ENCODE measurements at regions not wholly inside any gene's neighbourhood (a gene's known extent, or its start where the extent isn't known, plus 50 kb on each side); places are given as distances from the start of the nearest gene placed in this dataset.

- TF ChIP-seq NKRF (conservative IDR thresholded peaks at IDR 0.05), result no peak
- no peak for TF ChIP-seq USF1 (IDR thresholded peaks at IDR 0.05; ENCODE audit: borderline replicate concordance, extremely low read length, insufficient read depth, low read depth, low read length)
- TF ChIP-seq KLF5 (IDR thresholded peaks at IDR 0.05; ENCODE audit: partially characterized antibody), result no peak
- TF ChIP-seq, protein P1, sequence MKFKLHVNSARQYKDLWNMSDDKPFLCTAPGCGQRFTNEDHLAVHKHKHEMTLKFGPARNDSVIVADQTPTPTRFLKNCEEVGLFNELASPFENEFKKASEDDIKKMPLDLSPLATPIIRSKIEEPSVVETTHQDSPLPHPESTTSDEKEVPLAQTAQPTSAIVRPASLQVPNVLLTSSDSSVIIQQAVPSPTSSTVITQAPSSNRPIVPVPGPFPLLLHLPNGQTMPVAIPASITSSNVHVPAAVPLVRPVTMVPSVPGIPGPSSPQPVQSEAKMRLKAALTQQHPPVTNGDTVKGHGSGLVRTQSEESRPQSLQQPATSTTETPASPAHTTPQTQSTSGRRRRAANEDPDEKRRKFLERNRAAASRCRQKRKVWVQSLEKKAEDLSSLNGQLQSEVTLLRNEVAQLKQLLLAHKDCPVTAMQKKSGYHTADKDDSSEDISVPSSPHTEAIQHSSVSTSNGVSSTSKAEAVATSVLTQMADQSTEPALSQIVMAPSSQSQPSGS (IDR thresholded peaks at IDR 0.05; ENCODE audit: low read length), result no peak
- no peak for TF ChIP-seq NFYA (IDR thresholded peaks at IDR 0.05; ENCODE audit: borderline replicate concordance, low read depth, low read length)
Observed at GRCh38 chr4:27620886-27621285, 760.2 kb downstream of the STIM2 start (continued).

DNA sequence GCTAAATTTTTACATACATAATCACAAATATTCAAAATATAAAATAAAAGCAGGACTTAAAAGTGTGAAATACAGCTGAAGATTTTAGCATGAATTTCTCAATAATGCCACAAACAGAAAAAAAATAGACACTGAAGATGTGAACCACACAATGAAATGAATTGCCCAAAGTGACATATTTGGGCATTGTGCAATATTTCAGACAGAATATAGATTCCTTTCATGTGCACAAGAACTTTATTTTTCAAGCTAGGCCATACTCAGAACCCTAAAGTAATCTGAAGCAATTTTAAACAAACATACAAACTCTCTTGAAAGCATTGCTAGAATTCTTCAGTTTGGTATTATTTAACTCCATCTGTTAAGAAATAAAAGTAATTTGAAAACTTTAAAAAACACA lies 764.1 kb downstream of the STIM2 start:
- Histone ChIP-seq H3K4me2 (ENCODE audit: control insufficient read depth, insufficient read depth) (no peak overlapping the region), H3K27me3 (replicated peaks in 1 of 2; ENCODE audit: control insufficient read depth in 2 of 2, insufficient read depth in 2 of 2, low read length in 1 of 2) (no peaks in the 10 kb centered on the region), H3K79me2 (ENCODE audit: control insufficient read depth, insufficient read depth, low read length) (no peaks in the 10 kb centered on the region), H2AFZ (ENCODE audit: control insufficient read depth, low read depth, low read length) (no peak overlapping the region), H3K27ac (ENCODE audit: control insufficient read depth, insufficient read depth) (no peak overlapping the region), H3K9me3 (replicated peaks; ENCODE audit: control insufficient read depth, insufficient read depth, low read length) (no peaks in the 10 kb centered on the region), H3K4me1 (ENCODE audit: control insufficient read depth, insufficient read depth, low read length) (no peaks in the 10 kb centered on the region), H3K9ac (ENCODE audit: control insufficient read depth, insufficient read depth, low read length) (no peak overlapping the region), H3K4me3 (no peak overlapping the region), H3K36me3 (ENCODE audit: control insufficient read depth in 2 of 2, insufficient read depth in 2 of 2, low read length in 1 of 2) (no peaks in the 10 kb centered on the region), H4K20me1 (ENCODE audit: control insufficient read depth, insufficient read depth) (no peaks in the 10 kb centered on the region)
- intact Hi-C loops (cut with micrococcal nuclease; ENCODE audit: unreplicated experiment) (no loop called here), in situ Hi-C loops (cut with MboI) (no loop called here)
- ChIA-PET SMC1A (ENCODE audit: uncharacterized antibody, unreplicated experiment) (no interaction called here), RAD21 (ENCODE audit: unreplicated experiment) (no interaction called here), CTCF (no interaction called here), POLR2A (no interaction called here)
- no TSS peak for BruUV-seq (replicated peaks)
- ATAC-seq (no peak), DNase-seq (ENCODE audit: low read depth, low spot score) (no peak), FAIRE-seq (no peak)
- TF ChIP-seq MYB (IDR thresholded peaks at IDR 0.05; ENCODE audit: borderline replicate concordance, low read depth, low read length), result no peak
- TF ChIP-seq EED (IDR thresholded peaks at IDR 0.05; ENCODE audit: low read depth), result no peak
- TF ChIP-seq BRCA1 (IDR thresholded peaks at IDR 0.05; ENCODE audit: low read depth, low read length), result no peak
- TF ChIP-seq ZNF24 (IDR thresholded peaks at IDR 0.05), result no peak
- no peak for TF ChIP-seq MAX (IDR thresholded peaks at IDR 0.05; ENCODE audit: low read depth, low read length)
- TF ChIP-seq FOS (IDR thresholded peaks at IDR 0.05; ENCODE audit: borderline replicate concordance, extremely low read depth, insufficient read length), result no peak
- TF ChIP-seq POU2F2 (IDR thresholded peaks at IDR 0.05; ENCODE audit: borderline replicate concordance, low read depth, low read length), result no peak
- TF ChIP-seq BHLHE40 (IDR thresholded peaks at IDR 0.05; ENCODE audit: borderline replicate concordance in 1 of 2, low read depth in 2 of 2, low read length in 1 of 2), result no peak
- TF ChIP-seq MTA3 (IDR thresholded peaks at IDR 0.05; ENCODE audit: borderline replicate concordance, low read length), result no peak
- TF ChIP-seq CREM (IDR thresholded peaks at IDR 0.05; ENCODE audit: low read depth), result no peak
- no peak for TF ChIP-seq SIN3A (IDR thresholded peaks at IDR 0.05; ENCODE audit: low read depth, low read length)
- TF ChIP-seq IKZF1 (conservative IDR thresholded peaks at IDR 0.05), result no peak
- no peak for TF ChIP-seq RAD51 (IDR thresholded peaks at IDR 0.05)

Data from GM12878 (cell line).